Mesothelial cell of epicardium (in vitro differentiated cells): ENCODE measurements at regions not wholly inside any gene's neighbourhood (a gene's known extent, or its start where the extent isn't known, plus 50 kb on each side); places are given as distances from the start of the nearest gene placed in this dataset.

Experiments
- DNase-seq, 2 experiments: peaks; one replicate each; pipeline ENCODE4 v3.0.0; 2021; ENCODE audit warnings: low spot score in 2 of 2; ENCODE audit not compliant: unreplicated experiment in 2 of 2
- H3K27ac Mint-ChIP-seq: 2 replicates; pipeline ENCODE4 v1.8.0; 2021; ENCODE audit warnings: mixed read lengths
- H3K27me3 Mint-ChIP-seq: 2 replicates; pipeline ENCODE4 v1.8.0; 2021; ENCODE audit warnings: low read depth, mixed read lengths
- H3K36me3 Mint-ChIP-seq: 2 replicates; pipeline ENCODE4 v1.8.0; 2021; ENCODE audit warnings: mixed read lengths
- H3K4me1 Mint-ChIP-seq: 2 replicates; pipeline ENCODE4 v1.8.0; 2021; ENCODE audit warnings: mixed read lengths
- H3K4me3 Mint-ChIP-seq: 2 replicates; pipeline ENCODE4 v1.8.0; 2021; ENCODE audit warnings: mild to moderate bottlenecking, moderate library complexity, mixed read lengths
- H3K9me3 Mint-ChIP-seq: 2 replicates; pipeline ENCODE4 v1.8.0; 2021; ENCODE audit warnings: mixed read lengths
- TF ChIP-seq, protein P1 (sequence below): fragments of 200-600 bp; sonication (generic); IDR thresholded peaks from one replicate; pipeline ENCODE4 v1.5.0; 2021; ENCODE audit warnings: antibody characterized with exemption; ENCODE audit not compliant: unreplicated experiment

DNA sequence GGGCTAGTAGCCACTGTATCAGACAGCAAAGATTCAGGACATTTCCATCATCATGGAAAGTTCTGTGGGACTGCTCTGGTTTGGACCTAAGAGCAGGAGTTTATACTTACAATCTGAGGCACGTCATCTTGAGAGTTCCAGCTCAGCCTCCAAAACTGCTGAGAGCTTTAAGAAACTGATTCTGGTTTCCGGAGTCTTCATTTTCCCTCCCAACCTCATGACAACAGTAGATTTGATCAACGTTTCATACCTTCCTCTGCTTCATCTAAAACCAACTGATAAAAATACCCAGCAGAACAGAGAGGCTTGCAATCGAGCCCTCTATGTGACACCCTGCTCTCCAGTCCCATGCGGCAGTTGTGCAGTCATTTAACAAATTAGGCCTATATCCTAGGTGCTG lies 64.3 kb upstream of the EPB41L1 start:
- Mint-ChIP-seq H3K27me3 (peaks cover 26% of the 10 kb centered on the region), H3K9me3 (no peaks in the 10 kb centered on the region), H3K36me3 (no peaks in the 10 kb centered on the region), H3K27ac (no peak overlapping the region), H3K4me1 (peaks cover 19% of the 10 kb centered on the region), H3K4me3 (no peak overlapping the region)
- no peak for DNase-seq
- TF ChIP-seq, protein P1, sequence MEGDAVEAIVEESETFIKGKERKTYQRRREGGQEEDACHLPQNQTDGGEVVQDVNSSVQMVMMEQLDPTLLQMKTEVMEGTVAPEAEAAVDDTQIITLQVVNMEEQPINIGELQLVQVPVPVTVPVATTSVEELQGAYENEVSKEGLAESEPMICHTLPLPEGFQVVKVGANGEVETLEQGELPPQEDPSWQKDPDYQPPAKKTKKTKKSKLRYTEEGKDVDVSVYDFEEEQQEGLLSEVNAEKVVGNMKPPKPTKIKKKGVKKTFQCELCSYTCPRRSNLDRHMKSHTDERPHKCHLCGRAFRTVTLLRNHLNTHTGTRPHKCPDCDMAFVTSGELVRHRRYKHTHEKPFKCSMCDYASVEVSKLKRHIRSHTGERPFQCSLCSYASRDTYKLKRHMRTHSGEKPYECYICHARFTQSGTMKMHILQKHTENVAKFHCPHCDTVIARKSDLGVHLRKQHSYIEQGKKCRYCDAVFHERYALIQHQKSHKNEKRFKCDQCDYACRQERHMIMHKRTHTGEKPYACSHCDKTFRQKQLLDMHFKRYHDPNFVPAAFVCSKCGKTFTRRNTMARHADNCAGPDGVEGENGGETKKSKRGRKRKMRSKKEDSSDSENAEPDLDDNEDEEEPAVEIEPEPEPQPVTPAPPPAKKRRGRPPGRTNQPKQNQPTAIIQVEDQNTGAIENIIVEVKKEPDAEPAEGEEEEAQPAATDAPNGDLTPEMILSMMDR, result no peak

DNA sequence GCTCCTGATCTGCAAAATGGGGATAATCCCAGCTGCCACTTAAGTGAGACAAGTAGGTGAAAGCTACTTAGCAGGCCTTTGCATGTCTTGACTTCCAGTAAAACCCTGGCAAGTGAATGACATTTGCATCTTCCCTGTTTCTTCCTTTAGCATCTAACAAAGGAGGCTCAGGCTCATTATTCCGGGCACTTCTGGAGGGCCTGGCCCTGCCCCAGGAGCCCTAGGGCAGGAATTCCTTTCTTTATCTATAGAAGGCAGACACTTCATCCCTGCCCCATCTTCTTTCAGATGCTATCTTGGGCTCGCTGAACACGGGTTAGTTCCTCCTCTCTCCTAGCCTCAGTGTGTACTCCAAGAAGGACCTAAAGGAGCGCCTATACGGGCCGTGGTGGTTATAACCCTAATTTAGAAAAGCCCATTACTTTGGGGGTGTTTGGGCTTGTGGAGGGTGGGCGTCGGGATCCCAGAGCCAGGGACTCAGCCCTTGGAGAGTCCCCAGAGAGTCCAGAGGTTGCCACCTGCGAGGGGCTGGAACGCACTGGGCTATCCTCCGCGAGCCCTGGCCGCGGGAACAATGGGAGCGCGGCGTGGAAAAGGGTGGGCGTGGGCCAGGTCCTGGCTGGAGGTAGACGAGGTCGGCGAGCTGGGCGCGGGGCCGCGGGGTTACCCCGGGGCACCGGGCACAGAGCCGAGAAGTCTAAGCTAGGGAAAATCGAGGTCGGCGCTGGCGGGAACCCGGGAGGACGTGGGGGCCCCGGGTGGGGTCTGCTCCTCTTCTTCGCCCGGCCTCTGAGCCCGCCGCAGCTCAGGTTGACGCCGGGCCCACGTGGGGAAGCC lies 62.8 kb upstream of the EPB41L1 start:
- Mint-ChIP-seq H3K27ac (no peak overlapping the region), H3K36me3 (no peaks in the 10 kb centered on the region), H3K4me1 (peaks cover 11% of the 10 kb centered on the region), H3K9me3 (no peaks in the 10 kb centered on the region), H3K4me3 (peak overlapping the region; percentile 65), H3K27me3 (peaks cover 26% of the 10 kb centered on the region)
- no peak for DNase-seq
- TF ChIP-seq, protein P1, result no peak

DNA sequence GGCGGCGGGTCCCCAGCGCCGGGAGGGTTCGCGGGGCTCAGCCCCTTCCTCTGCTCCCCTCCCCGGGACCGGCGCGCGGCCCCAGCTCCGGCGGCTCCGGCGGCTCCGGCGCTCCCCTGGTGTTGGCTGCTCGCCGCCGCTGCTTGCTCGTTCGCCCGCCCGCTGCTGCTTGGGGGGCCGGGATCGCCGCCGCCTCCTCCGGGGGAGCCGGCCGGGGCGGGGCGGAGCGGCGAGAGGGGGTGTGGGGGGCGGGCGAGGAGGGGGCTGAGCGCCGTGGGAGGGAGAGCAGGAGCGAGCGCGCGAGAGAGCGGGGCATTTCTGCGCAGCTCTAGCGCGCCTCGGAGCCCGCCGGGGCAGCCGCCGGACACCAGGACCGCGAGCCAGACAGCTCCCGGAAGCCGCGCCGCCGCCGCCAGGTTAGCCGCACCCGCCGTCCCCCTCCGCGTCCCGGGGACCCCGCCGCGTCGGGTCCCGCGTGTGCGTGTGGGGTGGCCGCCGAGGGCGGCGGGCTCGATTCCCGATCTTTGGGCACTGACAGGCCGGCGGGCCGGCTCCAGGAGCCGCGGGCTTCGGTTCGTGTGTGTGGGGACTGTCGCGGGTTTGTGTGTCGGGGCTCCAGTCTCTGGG lies 62.0 kb upstream of the EPB41L1 start:
- no peaks in the 10 kb centered on the region for H3K36me3 Mint-ChIP-seq
- H3K4me1 Mint-ChIP-seq, result peaks cover 13% of the 10 kb centered on the region
- peak; percentile 38 to 63 for DNase-seq
- peaks cover 26% of the 10 kb centered on the region for H3K27me3 Mint-ChIP-seq
- TF ChIP-seq, protein P1, result no peak
- H3K27ac Mint-ChIP-seq, result peak overlapping the region; percentile 63
- H3K4me3 Mint-ChIP-seq, result peak overlapping the region; percentile 90
- H3K9me3 Mint-ChIP-seq, result no peaks in the 10 kb centered on the region

DNA sequence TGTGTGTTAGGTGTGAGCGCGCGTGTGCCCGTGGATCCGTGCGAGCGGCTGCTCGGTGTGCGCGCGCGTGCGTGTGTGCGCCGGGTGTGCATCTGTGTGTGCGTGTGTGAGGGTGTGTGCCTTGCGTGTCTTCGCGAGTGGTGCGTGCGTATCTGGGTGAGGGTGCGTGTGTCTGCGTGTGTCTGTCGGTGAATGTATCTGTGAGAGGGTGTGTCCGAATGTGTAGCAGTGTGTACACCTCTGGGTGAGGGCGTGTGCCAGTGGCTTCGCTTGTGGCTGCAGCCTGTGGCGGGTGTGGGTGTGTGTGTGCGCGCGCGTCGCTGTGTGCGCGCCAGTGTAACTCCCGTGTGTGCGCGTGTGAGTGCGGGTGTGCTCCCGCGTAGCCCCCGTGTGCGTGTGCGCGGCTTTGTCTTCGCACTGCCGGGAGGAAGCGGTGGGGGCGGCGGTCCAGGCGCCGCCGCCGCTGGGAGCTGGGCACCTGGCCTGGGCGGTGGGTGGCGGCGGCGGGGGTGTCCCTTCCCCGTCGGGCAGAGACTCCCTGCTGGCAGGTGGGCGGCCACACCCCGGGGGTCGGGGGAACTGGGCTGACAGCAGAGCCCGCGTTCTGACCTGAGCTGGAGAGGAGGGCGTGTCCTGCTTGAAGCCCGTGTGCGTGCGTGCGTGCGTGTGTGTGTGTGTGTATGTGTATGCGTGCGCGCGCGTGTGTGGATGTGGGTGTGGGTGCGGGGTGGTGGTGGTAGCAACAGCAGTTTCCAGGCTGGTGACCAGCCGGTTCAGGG lies 61.3 kb upstream of the EPB41L1 start:
- H3K4me3 Mint-ChIP-seq, result peak overlapping the region; percentile 90
- H3K4me1 Mint-ChIP-seq, result peaks cover 17% of the 10 kb centered on the region
- H3K36me3 Mint-ChIP-seq, result no peaks in the 10 kb centered on the region
- peak in 1 of 2 experiments; percentile 23 for DNase-seq
- H3K27me3 Mint-ChIP-seq, result peaks cover 26% of the 10 kb centered on the region
- peak overlapping the region; percentile 63 for H3K27ac Mint-ChIP-seq
- TF ChIP-seq, protein P1, result no peak
- H3K9me3 Mint-ChIP-seq, result no peaks in the 10 kb centered on the region

DNA sequence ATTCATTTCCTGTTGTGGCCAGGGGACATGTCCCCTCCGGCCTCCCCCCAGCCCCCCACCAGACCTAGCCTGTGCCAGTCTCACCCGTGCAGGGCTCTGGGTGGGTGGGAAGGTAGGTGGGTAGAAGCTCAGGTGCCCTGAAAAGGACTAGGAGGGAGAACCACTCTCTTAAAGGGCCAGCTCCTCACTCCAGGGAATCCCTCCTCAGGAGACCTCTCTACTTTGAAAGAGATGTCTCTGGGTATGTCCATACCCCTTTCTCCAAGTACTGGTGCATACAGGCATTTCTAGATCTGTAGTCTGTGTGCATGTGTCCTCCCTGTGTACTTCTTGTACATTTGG lies 60.8 kb upstream of the EPB41L1 start:
- peak overlapping the region; percentile 22 for H3K27ac Mint-ChIP-seq
- TF ChIP-seq, protein P1, result no peak
- H3K9me3 Mint-ChIP-seq, result no peaks in the 10 kb centered on the region
- H3K4me3 Mint-ChIP-seq, result peak overlapping the region; percentile 90
- DNase-seq, result no peak
- H3K27me3 Mint-ChIP-seq, result peaks cover 26% of the 10 kb centered on the region
- H3K36me3 Mint-ChIP-seq, result no peaks in the 10 kb centered on the region
- H3K4me1 Mint-ChIP-seq, result peaks cover 19% of the 10 kb centered on the region
